GM23338 (cell line): ENCODE measurements at regions not wholly inside any gene's neighbourhood (a gene's known extent, or its start where the extent isn't known, plus 50 kb on each side); places are given as distances from the start of the nearest gene placed in this dataset.
A peak's percentile ranks its signal among the peaks of the same experiment; 100 is the strongest.

Experiments used
- ATAC-seq: fragments of 200-7000 bp; cut with Tn5 transposase; 3 replicates; pipeline ENCODE4 v1.9.1; 2020
- DNase-seq: peaks from one replicate; pipeline ENCODE4 v3.0.0-alpha.2; 2015; ENCODE audit warnings: low spot score
- H2AFZ ChIP-seq: fragments of 200-600 bp; sonication (generic); 2 replicates; pipeline ENCODE4 v1.8.0; 2016; ENCODE audit warnings: antibody characterized with exemption, mild to moderate bottlenecking, moderate library complexity
- H3F3A ChIP-seq: fragments of 200-600 bp; sonication (generic); replicated peaks from 2 replicates; pipeline ENCODE4 v1.8.0; 2017; ENCODE audit warnings: antibody characterized with exemption, mixed run types, low read depth
- H3K27ac ChIP-seq: fragments of 200-600 bp; sonication (generic); 2 replicates; pipeline ENCODE4 v1.6.1; 2016; ENCODE audit warnings: low read depth
- H3K27me3 ChIP-seq: fragments of 200-600 bp; sonication (generic); 2 replicates; pipeline ENCODE4 v1.8.0; 2016; ENCODE audit warnings: mild to moderate bottlenecking, mixed run types, moderate library complexity; ENCODE audit not compliant: insufficient read depth
- H3K36me3 ChIP-seq: fragments of 200-600 bp; sonication (generic); 2 replicates; pipeline ENCODE4 v1.8.0; 2016; ENCODE audit warnings: mild to moderate bottlenecking; ENCODE audit not compliant: insufficient read depth
- H3K4me1 ChIP-seq: fragments of 200-600 bp; sonication (generic); 2 replicates; pipeline ENCODE4 v1.8.0; 2016; ENCODE audit warnings: mild to moderate bottlenecking, moderate library complexity; ENCODE audit not compliant: insufficient read depth
- H3K4me2 ChIP-seq: fragments of 200-600 bp; sonication (generic); 2 replicates; pipeline ENCODE4 v1.7.1; 2017; ENCODE audit warnings: mixed run types
- H3K4me3 ChIP-seq: fragments of 200-600 bp; sonication (generic); 2 replicates; pipeline ENCODE4 v1.6.1; 2016; ENCODE audit warnings: mixed run types
- H3K79me2 ChIP-seq: fragments of 200-600 bp; sonication (generic); replicated peaks from 2 replicates; pipeline ENCODE4 v1.8.0; 2017; ENCODE audit warnings: mild to moderate bottlenecking; ENCODE audit not compliant: insufficient read depth
- H3K9me2 ChIP-seq: fragments of 200-600 bp; sonication (generic); 2 replicates; pipeline ENCODE4 v1.8.0; 2017; ENCODE audit not compliant: insufficient read depth
- H4K20me1 ChIP-seq: fragments of 200-600 bp; sonication (generic); replicated peaks from 2 replicates; pipeline ENCODE4 v1.8.0; 2017; ENCODE audit warnings: mild to moderate bottlenecking; ENCODE audit not compliant: insufficient read depth
- H3K27ac Mint-ChIP-seq: 2 replicates; pipeline ENCODE4 v1.8.0; 2020; ENCODE audit warnings: inconsistent platforms, mild to moderate bottlenecking, moderate library complexity, mixed read lengths
- H3K27me3 Mint-ChIP-seq: 3 replicates; pipeline ENCODE4 v1.8.0; 2022; ENCODE audit warnings: low read depth, mild to moderate bottlenecking, moderate library complexity, mixed read lengths, inconsistent platforms; ENCODE audit not compliant: insufficient read depth, poor library complexity
- H3K36me3 Mint-ChIP-seq: 3 replicates; pipeline ENCODE4 v1.8.0; 2021; ENCODE audit warnings: low read depth, mild to moderate bottlenecking, inconsistent platforms, moderate library complexity, mixed read lengths
- H3K4me1 Mint-ChIP-seq: 3 replicates; pipeline ENCODE4 v1.8.0; 2020; ENCODE audit warnings: mild to moderate bottlenecking, inconsistent platforms, mixed read lengths
- H3K4me3 Mint-ChIP-seq: 3 replicates; pipeline ENCODE4 v1.8.0; 2021; ENCODE audit warnings: moderate library complexity, mild to moderate bottlenecking, inconsistent platforms, mixed read lengths
- H3K9me3 Mint-ChIP-seq: 3 replicates; pipeline ENCODE4 v1.8.0; 2020; ENCODE audit warnings: moderate library complexity, mild to moderate bottlenecking, inconsistent platforms, mixed read lengths
- CREB1 ChIP-seq: fragments of 250-450 bp; sonication (Bioruptor Pico); IDR thresholded peaks from 2 replicates; pipeline ENCODE4 v1.5.0; 2020; ENCODE audit warnings: low read depth, mild to moderate bottlenecking, moderate library complexity
- EZH2 ChIP-seq: fragments of 200-600 bp; sonication (generic); IDR thresholded peaks from one replicate; pipeline ENCODE4 v1.8.0; 2017; ENCODE audit warnings: antibody characterized with exemption, mild to moderate bottlenecking, low read depth; ENCODE audit not compliant: unreplicated experiment
- EZH2phosphoT487 ChIP-seq: fragments of 200-600 bp; sonication (generic); IDR thresholded peaks from one replicate; pipeline ENCODE4 v1.8.1; 2018; ENCODE audit warnings: antibody characterized with exemption; ENCODE audit not compliant: unreplicated experiment
- JUNB ChIP-seq: IDR thresholded peaks from one replicate; pipeline ENCODE4 v1.6.1; 2016; ENCODE audit warnings: antibody characterized with exemption; ENCODE audit not compliant: unreplicated experiment
- NANOG ChIP-seq: IDR thresholded peaks from 2 replicates; pipeline ENCODE4 v1.6.1; 2016; ENCODE audit warnings: antibody characterized with exemption, borderline replicate concordance
- POLR2AphosphoS5 ChIP-seq: IDR thresholded peaks from 2 replicates; pipeline ENCODE4 v1.6.1; 2016; ENCODE audit warnings: antibody characterized with exemption, low read depth
- STAT1 ChIP-seq: IDR thresholded peaks from one replicate; pipeline ENCODE4 v1.6.1; 2016; ENCODE audit warnings: antibody characterized with exemption; ENCODE audit not compliant: unreplicated experiment
- ZNF114 ChIP-seq: fragments of 250-450 bp; sonication (Bioruptor Pico); IDR thresholded peaks from 2 replicates; pipeline ENCODE4 v1.5.0; 2020; ENCODE audit warnings: mild to moderate bottlenecking, moderate library complexity
- ZNF331 ChIP-seq: fragments of 250-450 bp; sonication (Bioruptor Pico); IDR thresholded peaks from 2 replicates; pipeline ENCODE4 v1.5.0; 2020; ENCODE audit warnings: low read depth, mild to moderate bottlenecking, moderate library complexity
- TF ChIP-seq, protein P1 (sequence below), 2 experiments: fragments of 200-600 bp in 1 of 2; sonication (generic) in 1 of 2; conservative IDR thresholded peaks; 2 replicates each; pipeline versions ENCODE4 v1.5.1 to v1.6.1; 2016 to 2017; ENCODE audit warnings: antibody characterized with exemption in 2 of 2, low read depth in 2 of 2, mild to moderate bottlenecking in 2 of 2, moderate library complexity in 1 of 2
- TF ChIP-seq, protein P2 (sequence below): IDR thresholded peaks from one replicate; pipeline ENCODE4 v1.6.1; 2018; ENCODE audit warnings: antibody characterized with exemption; ENCODE audit not compliant: unreplicated experiment
- TF ChIP-seq, protein P3 (sequence below): IDR thresholded peaks from 2 replicates; pipeline ENCODE4 v1.6.1; 2016; ENCODE audit warnings: antibody characterized with exemption

DNA sequence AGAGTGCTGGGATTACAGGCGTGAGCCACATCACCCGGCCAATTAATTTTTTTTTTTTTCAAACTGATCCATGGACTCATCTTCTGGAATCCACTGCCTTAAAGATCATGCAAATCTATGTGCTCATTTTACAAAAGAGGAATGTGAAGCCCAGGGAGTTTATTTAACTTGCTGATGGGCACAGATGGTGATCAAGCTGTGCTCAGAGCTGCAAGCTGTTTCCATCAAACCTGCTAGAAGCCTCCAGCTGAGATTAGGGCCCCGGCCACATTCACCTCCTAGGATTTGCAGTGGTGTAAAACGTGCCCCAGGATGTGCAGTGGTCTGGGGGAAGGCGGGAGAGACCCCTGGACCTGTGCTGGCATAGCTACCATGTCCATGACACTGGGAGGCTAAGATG lies 56.1 kb upstream of the TUT7 start (continued):
- TF ChIP-seq CREB1 (CRISPR knock-in tag), result peak; percentile 59; the same call in 1 of the 2 replicates

DNA sequence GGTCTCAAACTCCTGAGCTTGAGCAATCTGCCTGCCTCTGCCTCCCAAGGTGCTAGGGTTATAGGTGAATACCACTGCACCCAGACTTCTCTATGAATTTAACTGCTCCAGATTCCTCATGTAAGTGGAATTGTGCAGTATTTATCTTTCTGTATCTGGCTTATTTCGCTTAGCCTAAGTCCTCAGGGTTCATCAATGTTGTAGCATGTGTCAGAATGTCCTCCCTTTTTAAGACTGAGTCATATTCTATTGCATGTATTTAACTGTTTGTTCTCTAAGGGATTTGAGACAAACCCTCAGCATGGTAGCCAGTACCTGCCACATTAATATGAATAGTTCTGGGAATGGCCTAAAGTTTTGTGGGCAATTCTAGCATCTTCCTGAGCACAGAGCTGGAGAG lies 53.9 kb upstream of the TUT7 start:
- Histone ChIP-seq H3F3A (no peaks in the 10 kb centered on the region), H3K4me1 (peaks cover 8% of the 10 kb centered on the region), H3K4me2 (no peak overlapping the region), H3K4me3 (no peak overlapping the region), H3K79me2 (no peaks in the 10 kb centered on the region), H4K20me1 (no peaks in the 10 kb centered on the region), H3K36me3 (no peaks in the 10 kb centered on the region), H2AFZ (no peak overlapping the region), H3K9me2 (no peaks in the 10 kb centered on the region), H3K27ac (no peak overlapping the region), H3K27me3 (peaks cover 74% of the 10 kb centered on the region)
- DNase-seq (no peak), ATAC-seq (no peak)
- Mint-ChIP-seq H3K36me3 (peaks cover 10% of the 10 kb centered on the region; the same call in 2 of the 3 replicates), H3K27ac (no peak overlapping the region), H3K9me3 (peaks cover 11% of the 10 kb centered on the region; the same call in 2 of the 3 replicates), H3K27me3 (peaks cover 73% of the 10 kb centered on the region), H3K4me3 (no peak overlapping the region), H3K4me1 (peaks cover 21% of the 10 kb centered on the region)
- TF ChIP-seq STAT1 (no peak), JUNB (no peak), NANOG (no peak), EZH2phosphoT487 (no peak)

DNA sequence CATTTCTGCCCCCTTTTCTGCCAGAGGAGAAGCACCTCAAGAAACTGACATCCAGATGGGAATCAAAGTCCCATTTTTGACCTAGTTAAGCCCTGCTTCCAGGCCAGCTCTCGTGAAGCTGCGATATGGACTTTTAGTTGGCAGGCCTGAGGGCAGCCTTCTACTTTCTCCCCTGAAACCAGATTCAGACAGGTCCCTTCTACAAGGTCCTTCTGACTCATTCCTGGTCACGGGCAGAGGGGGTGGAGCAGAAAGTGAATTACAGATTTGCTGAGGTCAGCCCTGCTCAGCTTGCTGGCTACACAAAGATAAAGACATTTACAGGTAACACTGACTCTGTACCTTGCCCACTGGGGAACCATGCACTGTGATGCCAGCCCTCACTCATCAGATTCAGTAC lies 52.8 kb upstream of the TUT7 start:
- peaks cover 21% of the 10 kb centered on the region for H3K4me1 Mint-ChIP-seq
- H3K4me2 ChIP-seq, result no peak overlapping the region

More for the DNA sequence above, 52.8 kb upstream of the TUT7 start:
- TF ChIP-seq STAT1, result no peak
- no peak for TF ChIP-seq ZNF114 (CRISPR knock-in tag)
- no peak for TF ChIP-seq ZNF331 (CRISPR knock-in tag)
- TF ChIP-seq, protein P1, sequence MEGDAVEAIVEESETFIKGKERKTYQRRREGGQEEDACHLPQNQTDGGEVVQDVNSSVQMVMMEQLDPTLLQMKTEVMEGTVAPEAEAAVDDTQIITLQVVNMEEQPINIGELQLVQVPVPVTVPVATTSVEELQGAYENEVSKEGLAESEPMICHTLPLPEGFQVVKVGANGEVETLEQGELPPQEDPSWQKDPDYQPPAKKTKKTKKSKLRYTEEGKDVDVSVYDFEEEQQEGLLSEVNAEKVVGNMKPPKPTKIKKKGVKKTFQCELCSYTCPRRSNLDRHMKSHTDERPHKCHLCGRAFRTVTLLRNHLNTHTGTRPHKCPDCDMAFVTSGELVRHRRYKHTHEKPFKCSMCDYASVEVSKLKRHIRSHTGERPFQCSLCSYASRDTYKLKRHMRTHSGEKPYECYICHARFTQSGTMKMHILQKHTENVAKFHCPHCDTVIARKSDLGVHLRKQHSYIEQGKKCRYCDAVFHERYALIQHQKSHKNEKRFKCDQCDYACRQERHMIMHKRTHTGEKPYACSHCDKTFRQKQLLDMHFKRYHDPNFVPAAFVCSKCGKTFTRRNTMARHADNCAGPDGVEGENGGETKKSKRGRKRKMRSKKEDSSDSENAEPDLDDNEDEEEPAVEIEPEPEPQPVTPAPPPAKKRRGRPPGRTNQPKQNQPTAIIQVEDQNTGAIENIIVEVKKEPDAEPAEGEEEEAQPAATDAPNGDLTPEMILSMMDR (conservative IDR thresholded peaks at IDR 0.05; ENCODE audit: low read depth in 2 of 2), result no peak
- no peak for TF ChIP-seq EZH2phosphoT487
- TF ChIP-seq, protein P2, sequence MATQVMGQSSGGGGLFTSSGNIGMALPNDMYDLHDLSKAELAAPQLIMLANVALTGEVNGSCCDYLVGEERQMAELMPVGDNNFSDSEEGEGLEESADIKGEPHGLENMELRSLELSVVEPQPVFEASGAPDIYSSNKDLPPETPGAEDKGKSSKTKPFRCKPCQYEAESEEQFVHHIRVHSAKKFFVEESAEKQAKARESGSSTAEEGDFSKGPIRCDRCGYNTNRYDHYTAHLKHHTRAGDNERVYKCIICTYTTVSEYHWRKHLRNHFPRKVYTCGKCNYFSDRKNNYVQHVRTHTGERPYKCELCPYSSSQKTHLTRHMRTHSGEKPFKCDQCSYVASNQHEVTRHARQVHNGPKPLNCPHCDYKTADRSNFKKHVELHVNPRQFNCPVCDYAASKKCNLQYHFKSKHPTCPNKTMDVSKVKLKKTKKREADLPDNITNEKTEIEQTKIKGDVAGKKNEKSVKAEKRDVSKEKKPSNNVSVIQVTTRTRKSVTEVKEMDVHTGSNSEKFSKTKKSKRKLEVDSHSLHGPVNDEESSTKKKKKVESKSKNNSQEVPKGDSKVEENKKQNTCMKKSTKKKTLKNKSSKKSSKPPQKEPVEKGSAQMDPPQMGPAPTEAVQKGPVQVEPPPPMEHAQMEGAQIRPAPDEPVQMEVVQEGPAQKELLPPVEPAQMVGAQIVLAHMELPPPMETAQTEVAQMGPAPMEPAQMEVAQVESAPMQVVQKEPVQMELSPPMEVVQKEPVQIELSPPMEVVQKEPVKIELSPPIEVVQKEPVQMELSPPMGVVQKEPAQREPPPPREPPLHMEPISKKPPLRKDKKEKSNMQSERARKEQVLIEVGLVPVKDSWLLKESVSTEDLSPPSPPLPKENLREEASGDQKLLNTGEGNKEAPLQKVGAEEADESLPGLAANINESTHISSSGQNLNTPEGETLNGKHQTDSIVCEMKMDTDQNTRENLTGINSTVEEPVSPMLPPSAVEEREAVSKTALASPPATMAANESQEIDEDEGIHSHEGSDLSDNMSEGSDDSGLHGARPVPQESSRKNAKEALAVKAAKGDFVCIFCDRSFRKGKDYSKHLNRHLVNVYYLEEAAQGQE, result no peak
- TF ChIP-seq EZH2, result no peak
- TF ChIP-seq, protein P3, sequence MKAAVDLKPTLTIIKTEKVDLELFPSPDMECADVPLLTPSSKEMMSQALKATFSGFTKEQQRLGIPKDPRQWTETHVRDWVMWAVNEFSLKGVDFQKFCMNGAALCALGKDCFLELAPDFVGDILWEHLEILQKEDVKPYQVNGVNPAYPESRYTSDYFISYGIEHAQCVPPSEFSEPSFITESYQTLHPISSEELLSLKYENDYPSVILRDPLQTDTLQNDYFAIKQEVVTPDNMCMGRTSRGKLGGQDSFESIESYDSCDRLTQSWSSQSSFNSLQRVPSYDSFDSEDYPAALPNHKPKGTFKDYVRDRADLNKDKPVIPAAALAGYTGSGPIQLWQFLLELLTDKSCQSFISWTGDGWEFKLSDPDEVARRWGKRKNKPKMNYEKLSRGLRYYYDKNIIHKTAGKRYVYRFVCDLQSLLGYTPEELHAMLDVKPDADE, result no peak
- no peak for TF ChIP-seq CREB1 (CRISPR knock-in tag)
- no peak for TF ChIP-seq POLR2AphosphoS5
- DNase-seq (no peak), ATAC-seq (no peak)
- Histone ChIP-seq H3K27ac (no peak overlapping the region), H4K20me1 (no peaks in the 10 kb centered on the region), H3K27me3 (peaks cover 63% of the 10 kb centered on the region), H3K4me1 (peaks cover 8% of the 10 kb centered on the region), H3K36me3 (no peaks in the 10 kb centered on the region), H3F3A (no peaks in the 10 kb centered on the region), H2AFZ (no peak overlapping the region; the same call in 1 of the 2 replicates), H3K9me2 (no peaks in the 10 kb centered on the region), H3K79me2 (no peaks in the 10 kb centered on the region), H3K4me3 (no peak overlapping the region)
- H3K9me3 Mint-ChIP-seq, result peaks cover 4% of the 10 kb centered on the region; the same call in 2 of the 3 replicates
- H3K36me3 Mint-ChIP-seq, result peaks cover 3% of the 10 kb centered on the region; the same call in 2 of the 3 replicates
- H3K27ac Mint-ChIP-seq, result no peak overlapping the region
- no peak overlapping the region for H3K4me3 Mint-ChIP-seq
- peaks cover 66% of the 10 kb centered on the region for H3K27me3 Mint-ChIP-seq
